Mesenchymal stem cell (in vitro differentiated cells and primary cell): ENCODE measurements at regions not wholly inside any gene's neighbourhood (a gene's known extent, or its start where the extent isn't known, plus 50 kb on each side); places are given as distances from the start of the nearest gene placed in this dataset.

Experiments used
- DNase-seq: peaks from one replicate; pipeline ENCODE4 v3.0.0-alpha.2; 2013
- H2AFZ ChIP-seq: one replicate; pipeline ENCODE4 v1.6.1; 2013; ENCODE audit warnings: low read depth, mild to moderate bottlenecking, control low read depth, inconsistent platforms, low read length, moderate library complexity
- H2AK5ac ChIP-seq: 2 replicates; pipeline ENCODE4 v1.6.1; 2013; ENCODE audit warnings: low read length, moderate library complexity, mild to moderate bottlenecking, inconsistent platforms; ENCODE audit not compliant: severe bottlenecking
- H2BK120ac ChIP-seq: one replicate; pipeline ENCODE4 v1.6.1; 2013; ENCODE audit warnings: low read depth, mild to moderate bottlenecking, inconsistent platforms, low read length, moderate library complexity
- H2BK12ac ChIP-seq, 2 experiments: one replicate each; pipeline ENCODE4 v1.6.1; 2013; ENCODE audit warnings: inconsistent platforms in 2 of 2, low read length in 2 of 2, mild to moderate bottlenecking in 2 of 2, moderate library complexity in 2 of 2, control low read depth in 1 of 2
- H2BK15ac ChIP-seq: one replicate; pipeline ENCODE4 v1.6.1; 2013; ENCODE audit warnings: mild to moderate bottlenecking, low read depth, inconsistent platforms; ENCODE audit not compliant: poor library complexity, severe bottlenecking
- H2BK5ac ChIP-seq: 2 replicates; pipeline ENCODE4 v1.6.1; 2013; ENCODE audit warnings: low read depth, mild to moderate bottlenecking, low read length, control low read depth, inconsistent platforms; ENCODE audit not compliant: poor library complexity, severe bottlenecking
- H3K14ac ChIP-seq, 2 experiments: one replicate each; pipeline ENCODE4 v1.6.1; 2013; ENCODE audit warnings: inconsistent platforms in 2 of 2, low read length in 2 of 2, control low read depth in 1 of 2, mild to moderate bottlenecking in 1 of 2, moderate library complexity in 1 of 2
- H3K18ac ChIP-seq, 2 experiments: one replicate each; pipeline ENCODE4 v1.6.1; 2013; ENCODE audit warnings: inconsistent platforms in 2 of 2, low read length in 2 of 2, control low read depth in 1 of 2, low read depth in 1 of 2, mild to moderate bottlenecking in 1 of 2
- H3K23ac ChIP-seq, 2 experiments: one replicate each; pipeline ENCODE4 v1.6.1; 2013; ENCODE audit warnings: inconsistent platforms in 2 of 2, low read length in 2 of 2, mild to moderate bottlenecking in 2 of 2, moderate library complexity in 2 of 2, control low read depth in 1 of 2
- H3K27ac ChIP-seq: 2 replicates; pipeline ENCODE4 v1.5.1; 2013; ENCODE audit warnings: mild to moderate bottlenecking, moderate library complexity, low read length, control low read depth, inconsistent platforms; ENCODE audit not compliant: poor library complexity, severe bottlenecking
- H3K27me3 ChIP-seq, 2 experiments: 2 replicates each; pipeline versions ENCODE4 v1.6.1 to v1.7.0; 2013; ENCODE audit warnings: low read length in 2 of 2, mild to moderate bottlenecking in 2 of 2, moderate library complexity in 2 of 2, control low read depth in 1 of 2, inconsistent platforms in 1 of 2; ENCODE audit not compliant: control insufficient read depth in 1 of 2, insufficient read depth in 1 of 2
- H3K36me3 ChIP-seq, 2 experiments: 2 replicates each; pipeline versions ENCODE4 v1.6.1 to v1.7.0; 2013; ENCODE audit warnings: low read length in 2 of 2, control low read depth in 1 of 2, inconsistent platforms in 1 of 2, low read depth in 1 of 2, mild to moderate bottlenecking in 1 of 2; ENCODE audit not compliant: insufficient read depth in 2 of 2, control insufficient read depth in 1 of 2
- H3K4ac ChIP-seq, 2 experiments: one replicate each; pipeline ENCODE4 v1.6.1; 2013; ENCODE audit warnings: inconsistent platforms in 2 of 2, low read length in 2 of 2, mild to moderate bottlenecking in 2 of 2, moderate library complexity in 2 of 2, control low read depth in 1 of 2, low read depth in 1 of 2
- H3K4me1 ChIP-seq: 2 replicates; pipeline ENCODE4 v1.6.1; 2013; ENCODE audit warnings: low read depth, low read length, control low read depth; ENCODE audit not compliant: control insufficient read depth, insufficient read depth
- H3K4me2 ChIP-seq: 2 replicates; pipeline ENCODE4 v1.6.1; 2013; ENCODE audit warnings: low read length, mild to moderate bottlenecking, inconsistent platforms; ENCODE audit not compliant: poor library complexity, severe bottlenecking
- H3K4me3 ChIP-seq, 2 experiments: 2 replicates each; pipeline versions ENCODE4 v1.5.1 to v1.7.0; 2013; ENCODE audit warnings: low read length in 2 of 2, mild to moderate bottlenecking in 2 of 2, control low read depth in 1 of 2, low read depth in 1 of 2; ENCODE audit not compliant: insufficient read depth in 1 of 2
- H3K79me1 ChIP-seq: replicated peaks from 2 replicates; pipeline ENCODE4 v1.6.1; 2013; ENCODE audit warnings: mild to moderate bottlenecking, control low read depth, low read length, inconsistent platforms; ENCODE audit not compliant: poor library complexity, severe bottlenecking
- H3K9ac ChIP-seq: 2 replicates; pipeline ENCODE4 v1.7.0; 2013; ENCODE audit warnings: mild to moderate bottlenecking, low read length, moderate library complexity
- H3K9me3 ChIP-seq: 2 replicates; pipeline ENCODE4 v1.7.0; 2013; ENCODE audit warnings: mild to moderate bottlenecking, low read length; ENCODE audit not compliant: control insufficient read depth
- H4K8ac ChIP-seq: one replicate; pipeline ENCODE4 v1.6.1; 2013; ENCODE audit warnings: inconsistent platforms, mild to moderate bottlenecking, low read length, moderate library complexity
- H4K91ac ChIP-seq: one replicate; pipeline ENCODE4 v1.6.1; 2013; ENCODE audit warnings: mild to moderate bottlenecking, low read length, inconsistent platforms
- WGBS: methylation state at CpG from one replicate; pipeline ENCODE4 v1.1.7; 2013; ENCODE audit warnings: mixed read lengths; 5-methylcytosine and 5-hydroxymethylcytosine counted together

DNA sequence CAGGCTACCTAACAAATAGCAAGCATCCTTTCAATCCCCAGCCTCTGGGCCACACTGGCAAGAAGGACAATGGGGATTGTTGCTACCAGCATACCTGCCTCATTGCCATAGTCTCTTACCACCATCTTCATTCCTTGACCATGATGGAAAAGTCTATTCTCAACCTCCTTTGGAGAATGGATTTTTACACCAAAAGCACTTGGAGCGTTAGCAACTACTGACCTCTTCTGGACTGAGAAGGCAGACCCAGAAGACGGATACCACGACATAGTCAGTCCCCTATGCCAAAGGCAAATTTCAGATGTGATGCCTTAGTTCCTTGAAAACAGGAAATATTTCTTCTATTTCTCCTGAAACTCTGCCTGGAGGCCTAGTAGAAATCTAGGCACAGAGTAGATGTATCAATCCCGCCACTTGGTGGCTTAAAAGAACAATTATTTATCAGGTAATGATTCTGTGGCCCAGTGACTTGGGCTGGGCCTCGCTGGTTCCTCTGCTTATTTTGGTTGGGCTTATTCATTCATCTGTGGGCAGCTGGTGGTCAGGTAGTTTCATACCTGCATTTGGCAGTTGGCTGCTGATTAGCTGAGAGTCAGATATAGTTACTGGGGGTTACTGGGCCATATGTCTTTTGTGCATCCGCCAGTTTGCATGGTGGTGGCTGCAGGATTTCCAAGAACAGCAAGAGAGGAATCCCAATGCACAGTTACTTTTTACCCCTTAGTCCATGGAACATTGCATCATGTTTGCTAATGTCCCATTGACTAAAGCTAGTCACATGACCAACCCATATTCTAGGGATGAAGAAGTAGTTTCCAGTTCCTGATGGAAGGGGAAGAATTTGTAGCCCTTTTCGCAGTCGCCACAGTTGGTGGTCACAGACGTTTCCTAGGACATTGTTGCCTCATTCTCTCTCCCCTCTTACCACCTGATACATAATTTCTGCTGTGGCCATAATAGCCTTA, 75.2 kb downstream of the DHCR7 start:
- Histone ChIP-seq H3K4me3 (no peak overlapping the region), H2BK120ac (no peak overlapping the region), H2BK5ac (no peak overlapping the region), H3K27me3 (peaks cover 37 to 83% of the 10 kb centered on the region in 2 experiments), H3K36me3 (no peaks in the 10 kb centered on the region), H3K23ac (no peak overlapping the region), H3K9ac (no peak overlapping the region), H2AK5ac (no peak overlapping the region), H3K27ac (no peak overlapping the region), H3K4me2 (no peak overlapping the region), H3K14ac (no peak overlapping the region), H3K9me3 (no peaks in the 10 kb centered on the region), H3K4ac (no peak overlapping the region), H2BK15ac (no peak overlapping the region), H2AFZ (no peak overlapping the region), H3K18ac (no peak overlapping the region), H4K8ac (no peak overlapping the region), H2BK12ac (no peak overlapping the region), H4K91ac (no peak overlapping the region), H3K79me1 (no peaks in the 10 kb centered on the region), H3K4me1 (peaks cover 3% of the 10 kb centered on the region)
- 74% methylated on average over 9 of the region's 9 CpGs for WGBS
- DNase-seq: peak; percentile 31

- Histone ChIP-seq H3K4me2 (no peak overlapping the region), H3K27me3 (peaks cover 35 to 81% of the 10 kb centered on the region in 2 experiments), H4K91ac (no peak overlapping the region), H3K4me1 (peaks cover 3% of the 10 kb centered on the region), H2BK15ac (no peak overlapping the region), H3K27ac (no peak overlapping the region), H3K4me3 (no peak overlapping the region), H3K14ac (no peak overlapping the region), H2BK12ac (no peak overlapping the region), H2BK120ac (no peak overlapping the region), H2BK5ac (no peak overlapping the region), H3K4ac (no peak overlapping the region), H3K23ac (no peak overlapping the region), H3K18ac (no peak overlapping the region), H3K36me3 (no peaks in the 10 kb centered on the region), H2AK5ac (no peak overlapping the region), H3K79me1 (no peaks in the 10 kb centered on the region), H3K9me3 (no peaks in the 10 kb centered on the region), H3K9ac (no peak overlapping the region), H2AFZ (no peak overlapping the region), H4K8ac (no peak overlapping the region)
- WGBS: 82% methylated on average over 2 of the region's 2 CpGs
- DNase-seq: no peak
Measured at GRCh38 chr11:71371674-71372069, 76.5 kb downstream of the DHCR7 start.

DNA sequence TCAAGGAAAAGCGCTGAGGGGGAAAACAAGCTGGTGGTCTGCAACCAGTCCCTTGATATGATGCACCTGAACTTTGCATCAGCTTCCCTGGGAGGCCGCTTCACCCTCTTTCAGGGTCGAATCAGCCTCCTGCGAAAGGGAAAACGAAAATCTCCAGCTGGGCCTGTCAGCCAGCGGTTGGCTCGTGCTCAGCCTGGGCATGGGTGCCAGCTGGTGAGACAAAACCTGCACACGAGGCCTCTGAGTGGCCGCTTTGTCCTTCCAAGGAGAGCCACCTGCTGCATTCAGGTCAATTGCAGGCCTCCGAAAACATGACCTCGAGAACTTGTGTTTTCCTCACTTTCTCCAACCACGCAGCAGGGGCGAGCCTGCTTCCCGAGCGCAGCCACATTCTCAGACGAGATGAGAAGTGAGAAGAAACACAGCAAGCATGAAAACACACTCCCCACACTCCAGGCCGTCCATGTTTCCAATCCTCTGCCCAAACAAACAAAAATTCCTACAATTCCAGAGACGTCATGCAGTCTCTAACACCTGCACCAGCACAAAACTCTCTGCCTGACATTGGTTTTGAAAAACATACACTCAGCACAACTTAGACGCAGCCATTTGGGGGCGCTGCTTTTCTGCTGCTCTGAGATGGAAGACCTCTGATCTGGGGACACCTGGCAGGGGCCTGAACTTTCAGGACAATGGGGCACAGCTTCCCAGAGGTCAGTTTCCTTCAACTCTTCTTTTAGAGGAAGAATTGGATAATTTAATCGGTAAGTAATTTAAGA, 77.1 kb downstream of the DHCR7 start:
- no peak overlapping the region for H2AFZ ChIP-seq
- no peak overlapping the region for H3K18ac ChIP-seq
- H3K4me2 ChIP-seq: no peak overlapping the region
- H4K91ac ChIP-seq: no peak overlapping the region
- no peak overlapping the region for H3K9ac ChIP-seq
- no peak overlapping the region for H3K14ac ChIP-seq
- no peak for DNase-seq
- 61% methylated on average over 20 of the region's 21 CpGs for WGBS
- H3K9me3 ChIP-seq: no peaks in the 10 kb centered on the region
- no peak overlapping the region for H2BK5ac ChIP-seq
- H3K79me1 ChIP-seq: no peaks in the 10 kb centered on the region
- H3K4ac ChIP-seq: no peak overlapping the region
- H2BK120ac ChIP-seq: no peak overlapping the region
- H2BK15ac ChIP-seq: no peak overlapping the region
- H3K36me3 ChIP-seq: no peaks in the 10 kb centered on the region
- H3K4me3 ChIP-seq: no peak overlapping the region
- no peak overlapping the region for H4K8ac ChIP-seq
- no peak overlapping the region for H3K23ac ChIP-seq
- no peak overlapping the region for H2AK5ac ChIP-seq
- H3K27ac ChIP-seq: no peak overlapping the region
- no peak overlapping the region for H2BK12ac ChIP-seq
- peaks cover 3% of the 10 kb centered on the region for H3K4me1 ChIP-seq
- peaks cover 30 to 79% of the 10 kb centered on the region in 2 experiments for H3K27me3 ChIP-seq
